Neural crest cell (in vitro differentiated cells): ENCODE measurements at regions not wholly inside any gene's neighbourhood (a gene's known extent, or its start where the extent isn't known, plus 50 kb on each side); places are given as distances from the start of the nearest gene placed in this dataset.

ENCODE experiments used
- DNase-seq: peaks from one replicate; pipeline ENCODE4 v3.0.0; 2021; ENCODE audit warnings: low read depth, mixed read lengths, low spot score
- H3K27ac Mint-ChIP-seq: one replicate; pipeline ENCODE4 v1.8.0; 2021; ENCODE audit warnings: mild to moderate bottlenecking, mixed read lengths; ENCODE audit not compliant: unreplicated experiment
- H3K27me3 Mint-ChIP-seq: 2 replicates; pipeline ENCODE4 v1.8.0; 2021; ENCODE audit warnings: low read depth, mild to moderate bottlenecking, mixed read lengths
- H3K36me3 Mint-ChIP-seq: 2 replicates; pipeline ENCODE4 v1.8.0; 2021; ENCODE audit warnings: low read depth, mild to moderate bottlenecking, mixed read lengths
- H3K4me1 Mint-ChIP-seq: 2 replicates; pipeline ENCODE4 v1.8.0; 2021; ENCODE audit warnings: mixed read lengths
- H3K4me3 Mint-ChIP-seq: one replicate; pipeline ENCODE4 v1.8.0; 2021; ENCODE audit warnings: mild to moderate bottlenecking, mixed read lengths
- H3K9me3 Mint-ChIP-seq: 2 replicates; pipeline ENCODE4 v1.8.0; 2021; ENCODE audit warnings: mixed read lengths
- CTCF ChIP-seq: fragments of 200-600 bp; sonication (generic); conservative IDR thresholded peaks from 2 replicates; pipeline ENCODE4 v1.5.0; 2021; ENCODE audit warnings: antibody characterized with exemption, mild to moderate bottlenecking

GRCh38 chr1:38440402-38440801, 393.8 kb upstream of the POU3F1 start:
- Mint-ChIP-seq H3K27ac (no peak overlapping the region), H3K27me3 (no peaks in the 10 kb centered on the region), H3K4me1 (peaks cover 15% of the 10 kb centered on the region), H3K9me3 (peaks cover 19% of the 10 kb centered on the region), H3K36me3 (no peaks in the 10 kb centered on the region), H3K4me3 (no peak overlapping the region)
- no peak for TF ChIP-seq CTCF
- no peak for DNase-seq

GRCh38 chr1:38436749-38437148, 390.2 kb upstream of the POU3F1 start:
- H3K4me1 Mint-ChIP-seq, result peaks cover 15% of the 10 kb centered on the region

GRCh38 chr1:38436006-38436405, 389.4 kb upstream of the POU3F1 start:
- peaks cover 23% of the 10 kb centered on the region for H3K4me1 Mint-ChIP-seq
- H3K27me3 Mint-ChIP-seq, result no peaks in the 10 kb centered on the region
- H3K36me3 Mint-ChIP-seq, result no peaks in the 10 kb centered on the region
- no peak for DNase-seq
- peaks cover 16% of the 10 kb centered on the region for H3K9me3 Mint-ChIP-seq
- no peak for TF ChIP-seq CTCF
- H3K4me3 Mint-ChIP-seq, result no peak overlapping the region
- H3K27ac Mint-ChIP-seq, result no peak overlapping the region

More at GRCh38 chr1:38436749-38437148, 390.2 kb upstream of the POU3F1 start:
- no peak overlapping the region for H3K27ac Mint-ChIP-seq
- H3K9me3 Mint-ChIP-seq, result peaks cover 19% of the 10 kb centered on the region
- TF ChIP-seq CTCF, result no peak
- no peak overlapping the region for H3K4me3 Mint-ChIP-seq
- DNase-seq, result no peak
- no peaks in the 10 kb centered on the region for H3K27me3 Mint-ChIP-seq
- H3K36me3 Mint-ChIP-seq, result no peaks in the 10 kb centered on the region

GRCh38 chr1:38433084-38433722, 386.6 kb upstream of the POU3F1 start:
- TF ChIP-seq CTCF, result no peak
- no peak for DNase-seq
- H3K36me3 Mint-ChIP-seq, result no peaks in the 10 kb centered on the region
- H3K27me3 Mint-ChIP-seq, result no peaks in the 10 kb centered on the region
- H3K4me3 Mint-ChIP-seq, result no peak overlapping the region
- H3K9me3 Mint-ChIP-seq, result peaks cover 7% of the 10 kb centered on the region
- H3K4me1 Mint-ChIP-seq, result peaks cover 24% of the 10 kb centered on the region
- H3K27ac Mint-ChIP-seq, result peak overlapping the region; percentile 39

- no peak for TF ChIP-seq CTCF
- no peak overlapping the region for H3K4me3 Mint-ChIP-seq
- H3K9me3 Mint-ChIP-seq, result no peaks in the 10 kb centered on the region
- H3K27me3 Mint-ChIP-seq, result no peaks in the 10 kb centered on the region
- no peak for DNase-seq
- peaks cover 24% of the 10 kb centered on the region for H3K4me1 Mint-ChIP-seq
- H3K36me3 Mint-ChIP-seq, result no peaks in the 10 kb centered on the region
- H3K27ac Mint-ChIP-seq, result no peak overlapping the region
Measured at GRCh38 chr1:38431535-38432376, 385.2 kb upstream of the POU3F1 start.
